NCI-H2171 (cell line): ENCODE measurements at regions not wholly inside any gene's neighbourhood (a gene's known extent, or its start where the extent isn't known, plus 50 kb on each side); places are given as distances from the start of the nearest gene placed in this dataset.

Experiments
- DNase-seq: peaks from one replicate; lab custom pipeline; 2025; lab: John Stamatoyannopoulos, UW

DNA sequence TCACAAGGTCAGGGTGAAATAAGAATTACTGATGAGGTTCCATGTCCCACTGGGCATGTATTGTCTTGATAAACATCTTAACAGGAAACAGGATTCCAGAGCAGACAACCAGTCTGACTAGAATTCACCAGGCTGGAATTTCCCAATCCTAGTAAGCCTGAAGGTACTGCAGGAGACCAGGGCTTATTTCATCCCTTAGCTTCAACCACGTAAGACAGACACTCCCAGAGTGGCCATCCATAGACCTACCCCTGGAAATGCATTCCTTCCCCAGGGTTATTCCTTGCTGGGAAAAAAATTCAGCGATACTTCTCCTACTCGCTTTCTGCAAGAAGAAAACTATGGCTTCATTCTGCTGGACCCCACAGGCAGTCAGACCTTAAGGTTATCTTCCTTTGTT is 785.4 kb downstream of the NR2F1-AS1 start:
- DNase-seq, result no peak

DNA sequence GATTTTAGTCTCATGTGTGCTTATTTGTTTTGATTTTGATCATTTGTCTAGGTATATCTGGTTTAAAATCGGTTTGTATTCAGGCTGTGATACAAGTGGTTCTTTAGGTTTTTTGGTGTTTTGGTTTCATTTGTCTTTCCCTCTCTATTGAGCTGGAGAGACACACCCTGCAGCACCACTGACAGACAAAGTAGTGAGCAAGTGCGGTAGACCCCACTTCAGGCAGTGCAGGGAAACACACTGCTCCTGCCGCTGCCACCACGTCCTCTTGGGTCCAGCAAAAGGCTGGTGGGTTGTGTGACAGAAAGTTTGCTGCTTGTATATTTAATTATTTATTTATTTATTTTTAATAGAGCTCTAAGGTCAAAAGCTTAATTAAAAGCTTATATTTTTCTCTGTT is 801.0 kb downstream of the NR2F1-AS1 start:
- no peak for DNase-seq

DNA sequence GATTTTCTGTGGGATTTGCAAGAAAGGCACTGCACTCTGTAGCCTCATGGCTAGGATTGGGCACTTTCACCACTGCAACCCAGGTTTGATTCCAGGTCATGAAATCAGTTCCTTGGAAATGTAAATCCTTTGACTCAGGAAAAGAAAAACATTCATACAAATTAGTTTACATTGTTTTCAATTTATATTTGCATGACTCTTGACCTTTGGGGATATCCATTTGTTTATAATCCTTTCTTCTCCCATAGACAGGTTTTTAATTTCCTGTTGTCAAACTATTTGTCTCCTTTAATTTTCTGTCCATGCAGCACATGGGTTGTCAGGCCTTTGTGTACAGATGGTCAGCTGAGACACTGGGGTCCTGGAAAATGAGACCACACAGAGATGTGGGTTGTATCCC is 801.5 kb downstream of the NR2F1-AS1 start:
- no peak for DNase-seq

DNA sequence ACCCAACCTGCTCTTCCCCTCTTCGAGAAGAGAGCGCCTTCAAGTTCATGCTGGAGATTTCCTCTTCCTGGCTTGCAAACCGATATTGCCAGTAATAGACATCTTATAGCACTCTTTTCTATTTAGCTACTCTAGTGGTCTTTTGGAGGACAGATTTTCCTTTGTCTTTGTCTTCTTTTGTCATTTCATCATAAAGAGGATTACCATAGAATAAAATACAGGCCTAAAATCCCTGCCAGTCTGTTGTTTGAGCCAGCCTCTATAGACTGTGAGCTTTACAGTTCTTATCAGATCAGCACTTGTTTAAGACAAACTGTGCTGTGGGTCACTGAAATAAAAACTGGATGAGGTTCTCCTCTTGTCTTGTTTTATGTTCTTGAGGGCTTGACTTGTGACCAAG is 802.8 kb downstream of the NR2F1-AS1 start:
- DNase-seq, result no peak

DNA sequence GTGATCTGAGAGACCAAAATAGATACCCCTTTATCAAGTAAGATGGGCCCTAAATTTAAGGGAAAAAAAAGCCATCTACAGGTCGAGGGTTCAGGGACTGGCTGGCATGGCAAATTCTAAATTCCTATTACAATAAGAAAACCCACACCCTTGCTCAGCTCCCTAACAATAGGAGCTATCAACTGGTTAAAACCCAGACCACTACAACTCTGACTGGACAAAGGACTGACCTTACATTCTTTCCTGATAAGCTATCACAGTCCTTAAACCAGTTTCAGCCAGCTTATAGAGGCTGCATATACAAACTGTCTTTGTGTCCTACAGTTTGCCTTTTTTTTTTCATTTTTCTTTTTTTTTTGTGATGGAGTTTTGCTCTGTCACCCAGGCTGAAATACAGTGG is 803.6 kb downstream of the NR2F1-AS1 start:
- DNase-seq, result no peak

DNA sequence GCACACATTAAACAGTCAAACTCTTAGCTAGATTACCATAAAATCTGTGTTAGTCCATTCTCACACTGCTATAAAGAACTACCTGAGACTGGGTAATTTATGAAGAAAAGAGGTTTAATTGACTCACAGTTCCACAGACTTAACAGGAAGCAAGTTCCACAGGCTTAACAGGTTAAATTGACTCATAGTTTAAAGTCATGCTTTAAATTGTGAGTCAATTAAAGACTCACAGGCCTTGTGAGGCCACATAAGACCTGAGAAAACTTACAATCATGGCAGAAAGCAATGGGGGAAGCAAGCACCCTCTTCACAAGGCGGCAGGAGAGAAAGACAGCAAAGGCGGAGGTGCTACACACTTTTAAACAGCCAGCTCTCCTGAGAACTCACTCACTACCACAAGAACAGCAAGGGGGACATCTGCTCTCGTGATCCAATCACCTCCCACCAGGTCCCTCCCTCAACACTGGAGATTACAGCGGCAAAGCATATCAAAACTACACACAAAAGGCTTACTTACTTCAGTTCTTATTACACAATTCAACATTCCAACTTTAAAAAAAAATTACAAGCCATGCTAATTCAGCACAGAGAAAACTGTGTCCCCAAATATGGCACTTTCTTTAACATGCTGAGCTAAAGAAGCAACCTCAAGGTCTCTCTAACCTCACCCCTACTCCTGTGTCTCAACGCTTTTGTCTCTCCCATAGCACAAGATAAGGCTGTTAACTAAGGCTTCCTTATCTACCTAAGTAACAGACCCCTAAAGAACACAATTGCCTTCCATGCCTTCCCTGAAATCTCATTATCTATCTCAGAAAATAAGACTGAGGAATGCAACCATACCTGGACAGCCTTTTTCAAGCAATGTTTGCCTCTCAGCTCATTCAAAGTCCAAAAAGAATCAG is 805.1 kb downstream of the NR2F1-AS1 start:
- DNase-seq, result no peak

DNA sequence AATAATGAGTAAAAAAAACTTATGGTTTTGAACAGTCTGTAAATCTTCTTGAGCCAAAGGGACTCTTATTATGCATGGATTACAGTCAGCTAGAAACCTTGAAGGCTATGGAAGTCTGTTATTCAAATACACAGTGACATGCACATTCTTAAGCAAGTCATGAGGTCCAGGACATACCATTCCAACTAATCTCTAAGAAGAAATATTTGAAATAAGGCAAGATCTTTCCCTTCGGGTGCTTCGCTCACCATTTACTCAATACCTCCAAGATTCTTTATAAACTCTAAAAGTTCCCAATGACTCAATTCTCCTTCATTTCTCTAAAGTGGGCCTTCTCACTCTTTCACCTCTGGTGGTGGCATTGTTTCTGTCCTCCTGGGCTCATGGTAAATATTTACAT is 811.0 kb downstream of the NR2F1-AS1 start:
- no peak for DNase-seq

DNA sequence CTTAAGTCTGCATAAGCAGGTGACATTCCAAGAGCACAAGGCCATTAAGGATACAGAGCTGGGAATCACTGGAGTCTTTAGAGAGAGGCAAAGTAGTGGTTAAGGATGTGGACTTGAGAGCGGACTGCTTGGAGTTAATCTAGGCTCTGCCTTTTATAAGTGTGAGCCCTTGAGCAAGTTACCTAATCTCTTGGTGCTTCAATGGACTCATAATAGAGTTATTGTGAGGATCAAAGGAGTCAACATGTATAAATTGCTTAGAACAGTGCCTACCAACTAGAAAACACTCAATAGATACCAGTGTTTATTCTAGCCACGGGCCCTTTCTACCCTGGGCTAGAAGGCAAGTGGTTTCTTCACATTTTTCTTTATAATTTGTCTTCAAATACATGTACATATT is 819.4 kb downstream of the NR2F1-AS1 start:
- no peak for DNase-seq

DNA sequence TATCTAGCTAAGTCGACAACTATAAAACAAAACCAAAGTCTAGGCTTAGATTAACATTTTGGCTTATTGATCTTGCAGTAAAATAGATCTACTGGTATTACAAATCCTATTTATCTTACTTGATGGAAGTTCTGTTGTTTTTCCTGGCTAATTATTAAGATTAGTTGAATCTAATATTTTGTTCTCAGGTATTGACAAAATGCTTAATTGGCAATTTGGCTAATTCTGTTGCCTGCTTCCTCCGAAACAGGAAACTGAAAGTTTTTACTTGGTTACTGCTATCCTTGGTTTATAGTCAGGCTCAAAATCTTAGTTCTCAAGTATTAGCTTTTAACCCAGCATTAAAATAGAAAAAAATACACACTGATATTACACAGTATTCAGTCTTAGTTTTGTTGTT is 820.5 kb downstream of the NR2F1-AS1 start:
- DNase-seq, result no peak

DNA sequence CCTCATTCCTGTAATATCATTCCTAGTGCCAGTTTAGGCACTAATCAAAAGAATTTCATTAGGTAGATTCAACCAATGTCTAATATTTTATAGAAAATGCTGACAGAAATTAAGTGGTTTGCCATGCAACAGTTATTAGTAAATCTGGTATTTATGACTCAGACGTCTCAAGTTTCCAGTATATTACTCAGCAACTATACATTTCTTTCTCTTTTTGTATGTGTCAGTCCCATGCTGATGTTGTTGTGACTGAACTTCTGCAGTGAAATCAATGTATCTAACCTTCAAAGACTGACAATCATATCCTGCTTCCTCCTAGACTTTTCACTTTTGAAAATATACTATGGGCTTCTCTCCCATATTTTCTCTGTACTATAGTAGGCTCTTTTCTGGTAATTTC is 822.5 kb downstream of the NR2F1-AS1 start:
- no peak for DNase-seq

DNA sequence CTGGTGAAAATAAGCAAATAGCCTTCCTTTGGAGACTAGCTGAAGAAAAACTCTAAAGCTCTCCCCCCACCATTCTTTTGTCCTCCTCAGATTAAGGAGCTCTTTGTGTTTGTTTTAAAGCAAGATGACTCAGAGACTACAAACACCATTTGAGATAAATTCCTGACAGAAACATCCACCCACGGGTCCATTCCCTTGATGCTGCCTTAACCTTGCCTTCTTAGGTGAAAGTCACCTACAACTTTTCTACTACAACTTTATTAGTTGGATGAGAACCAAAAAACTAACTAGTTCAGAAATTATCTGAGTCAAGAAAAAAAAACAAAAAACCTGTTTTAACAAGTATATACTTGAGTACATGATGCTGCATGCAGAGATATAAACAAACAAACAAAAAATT is 831.1 kb downstream of the NR2F1-AS1 start:
- no peak for DNase-seq

DNA sequence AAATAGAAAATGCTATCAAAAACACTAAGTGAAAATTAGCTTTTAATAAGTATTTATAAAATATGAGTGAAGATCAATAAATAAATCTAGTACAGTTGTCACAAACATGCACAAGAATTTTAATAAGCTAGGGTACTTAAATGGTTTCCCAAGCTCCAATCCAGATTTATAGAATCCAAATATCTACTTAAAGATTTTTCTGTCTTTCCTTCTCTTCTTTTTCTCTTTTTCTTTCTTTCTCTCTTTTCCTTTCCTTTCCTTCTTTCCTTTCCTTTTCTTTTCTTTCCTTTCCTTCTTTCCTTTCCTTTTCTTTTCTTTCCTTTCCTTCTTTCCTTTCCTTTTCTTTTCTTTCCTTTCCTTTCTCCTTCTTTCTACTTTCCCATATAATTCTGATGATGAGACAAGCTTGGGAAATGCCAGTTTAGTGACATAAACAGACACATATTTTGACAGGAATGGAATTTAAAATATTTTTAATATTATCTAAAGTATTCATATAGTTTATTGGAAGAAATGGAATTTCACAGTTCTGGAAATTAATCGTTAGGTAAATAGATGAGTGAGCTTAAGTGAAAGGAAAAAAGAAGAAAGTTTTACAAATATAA is 832.8 kb downstream of the NR2F1-AS1 start:
- no peak for DNase-seq

DNA sequence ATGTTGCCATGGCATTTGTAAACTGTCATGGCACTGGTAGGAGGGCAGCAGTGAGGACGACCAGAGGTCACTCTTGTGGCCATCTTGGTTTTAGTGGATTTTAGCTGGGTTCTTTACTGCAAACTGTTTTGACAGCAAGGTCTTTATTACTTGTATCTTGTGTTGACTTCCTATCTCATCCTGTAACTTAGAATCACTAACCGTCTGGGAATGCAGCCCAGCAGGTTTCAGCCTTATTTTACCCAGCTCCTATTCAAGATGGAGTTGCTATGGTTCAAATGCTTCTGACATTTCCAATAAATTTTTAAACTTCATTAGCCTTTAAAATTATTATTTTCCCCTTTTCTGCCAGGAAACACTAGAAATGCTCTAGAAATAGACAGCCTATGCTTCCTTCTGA is 839.1 kb downstream of the NR2F1-AS1 start:
- DNase-seq, result no peak

DNA sequence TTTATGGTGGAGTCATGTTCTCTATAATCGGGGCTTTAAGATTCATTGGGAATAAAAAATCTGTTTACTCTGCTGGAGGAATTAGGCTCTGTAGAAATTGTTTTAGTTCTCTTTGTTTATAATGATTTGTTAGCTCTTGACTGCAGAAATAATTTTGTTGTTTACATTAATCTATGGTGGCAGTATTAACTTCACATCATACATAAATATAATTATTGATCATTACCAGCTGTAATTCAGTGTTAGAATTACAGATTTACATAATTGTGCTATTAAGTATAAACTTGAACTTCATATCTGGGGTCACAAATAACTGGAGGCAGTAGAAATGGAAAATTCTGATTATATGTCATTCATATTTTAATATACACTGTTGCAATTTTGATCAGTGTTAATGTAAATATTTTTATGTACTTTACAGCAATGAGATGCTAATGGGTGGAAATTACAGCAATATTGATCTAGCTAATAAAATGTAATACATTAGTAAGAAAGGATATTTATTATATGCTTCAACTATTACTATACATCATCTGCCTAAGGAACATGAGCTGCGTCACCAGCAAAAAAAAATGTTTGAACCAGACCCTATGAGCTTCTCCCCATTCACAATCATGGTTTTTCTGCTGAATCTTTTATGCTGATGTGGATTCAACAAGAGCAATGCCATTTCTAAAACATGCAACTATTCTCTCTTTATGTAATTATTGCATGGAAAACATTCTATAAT is 846.6 kb downstream of the NR2F1-AS1 start:
- DNase-seq, result no peak

DNA sequence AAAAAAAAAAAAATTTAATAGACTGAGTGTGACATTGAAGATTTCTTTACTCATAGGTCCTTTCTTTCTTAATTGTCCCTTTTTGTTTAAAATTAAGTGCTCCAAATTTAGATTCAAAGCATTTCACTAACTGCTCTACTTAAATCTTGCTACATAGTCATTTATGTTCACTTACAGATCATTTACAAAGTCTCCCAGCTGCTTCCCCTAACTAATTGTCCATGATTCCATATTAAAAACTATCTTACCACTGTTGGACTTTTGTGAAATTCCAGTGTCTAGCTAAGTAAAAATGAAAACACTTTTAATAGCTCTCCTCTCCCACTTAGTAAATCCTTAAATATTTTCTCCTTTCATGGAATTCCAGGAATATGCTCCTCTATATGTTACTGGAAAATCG is 850.5 kb downstream of the NR2F1-AS1 start:
- DNase-seq, result no peak

DNA sequence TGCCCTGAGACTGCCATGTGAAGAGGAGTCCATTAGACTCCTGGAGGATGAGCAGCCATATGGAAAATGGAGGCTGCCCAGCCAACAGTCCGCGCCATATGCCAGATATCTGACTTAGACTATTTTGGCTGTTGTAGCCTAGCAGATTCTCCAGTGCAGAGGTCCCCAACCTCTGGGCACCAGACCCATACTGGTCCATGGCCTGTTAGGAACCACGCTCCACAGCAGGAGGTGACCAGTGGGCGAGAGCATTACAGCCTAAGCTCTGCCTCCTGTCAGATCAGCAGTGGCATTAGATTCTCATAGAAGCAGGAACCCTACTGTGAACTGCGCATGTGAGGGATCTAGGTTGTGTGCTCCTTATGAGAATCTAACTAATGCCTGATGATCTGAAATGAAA is 851.9 kb downstream of the NR2F1-AS1 start:
- no peak for DNase-seq

DNA sequence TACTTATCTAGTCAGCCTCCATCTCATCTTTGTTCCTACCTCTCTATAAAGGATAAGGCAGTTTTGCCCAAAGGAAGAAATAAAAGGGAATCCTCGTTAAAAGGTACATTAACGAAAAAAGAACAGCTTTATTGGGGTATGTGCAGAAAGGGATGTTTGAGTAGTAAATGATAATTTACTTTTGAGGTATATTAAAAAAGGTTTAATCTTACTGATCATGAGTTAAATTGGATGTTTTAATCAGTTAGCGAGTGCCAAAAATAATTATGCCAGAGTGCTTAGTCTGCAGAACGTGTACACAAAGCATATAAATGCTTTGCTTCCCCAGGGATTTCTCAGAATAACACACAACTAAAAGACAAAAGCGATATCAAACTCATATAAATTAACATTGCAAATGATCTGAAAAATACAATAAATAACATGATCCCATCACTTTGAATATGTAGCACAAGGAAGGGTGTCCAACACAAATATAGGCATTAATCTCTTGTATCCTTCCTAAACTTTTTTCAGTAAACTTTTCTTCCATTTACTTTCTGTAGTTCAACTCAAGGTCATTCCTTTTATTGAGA is 865.0 kb downstream of the NR2F1-AS1 start:
- no peak for DNase-seq

DNA sequence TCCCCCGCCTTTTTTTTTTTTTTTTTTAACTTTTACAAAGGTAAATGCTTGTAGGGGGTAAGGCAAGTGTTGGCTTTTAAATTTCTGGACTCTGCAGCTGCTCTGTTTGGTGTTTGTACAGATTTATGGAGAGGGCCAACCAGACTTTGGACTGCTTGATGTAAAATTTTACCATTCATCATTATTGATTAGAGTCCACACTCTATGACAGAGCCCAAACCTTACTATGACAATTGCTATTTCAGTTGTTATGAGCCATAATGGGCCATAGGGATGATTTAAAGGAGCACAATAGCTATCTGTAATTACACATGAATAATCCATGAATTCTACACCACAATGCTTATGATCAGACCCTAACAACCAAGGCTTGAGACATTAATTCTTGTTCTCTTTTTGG is 867.2 kb downstream of the NR2F1-AS1 start:
- no peak for DNase-seq

DNA sequence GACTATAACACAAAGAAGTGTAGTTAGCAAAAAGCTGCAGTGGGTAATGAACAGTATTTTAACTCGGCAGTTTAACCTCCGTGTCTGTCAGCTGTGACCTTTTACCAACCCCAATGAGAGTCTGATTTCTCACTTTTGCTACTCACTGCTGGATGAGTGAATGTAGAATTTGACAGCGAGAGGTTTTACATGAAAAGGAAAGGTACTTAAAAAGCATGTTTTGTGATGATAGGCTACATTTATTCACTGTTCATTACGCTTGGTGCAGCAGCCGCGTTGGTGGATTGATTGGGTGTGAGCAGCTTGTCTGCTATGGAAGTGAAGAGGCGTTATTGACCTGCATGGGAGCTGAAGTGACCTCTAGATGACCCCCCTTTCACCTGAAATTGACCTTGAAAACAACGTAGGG is 867.7 kb downstream of the NR2F1-AS1 start:
- DNase-seq, result no peak

DNA sequence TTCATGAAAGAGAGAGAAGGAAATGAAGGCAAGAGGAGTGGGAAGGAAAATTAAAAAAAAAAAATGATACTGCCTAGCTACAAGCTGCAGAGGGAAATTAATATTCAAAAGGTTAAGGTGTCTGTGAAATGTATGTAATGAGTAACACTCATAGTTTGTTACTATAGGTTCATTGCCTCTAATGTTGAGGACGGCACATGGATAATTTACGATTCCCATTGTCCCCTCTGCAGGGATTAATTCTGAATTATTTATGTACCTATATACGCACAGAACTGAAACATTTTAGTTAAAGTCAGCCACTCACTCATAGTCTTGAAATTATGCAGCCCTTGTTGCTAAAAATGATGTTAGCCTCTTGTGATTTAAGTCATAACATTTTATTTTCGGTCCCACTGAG is 869.1 kb downstream of the NR2F1-AS1 start:
- no peak for DNase-seq

DNA sequence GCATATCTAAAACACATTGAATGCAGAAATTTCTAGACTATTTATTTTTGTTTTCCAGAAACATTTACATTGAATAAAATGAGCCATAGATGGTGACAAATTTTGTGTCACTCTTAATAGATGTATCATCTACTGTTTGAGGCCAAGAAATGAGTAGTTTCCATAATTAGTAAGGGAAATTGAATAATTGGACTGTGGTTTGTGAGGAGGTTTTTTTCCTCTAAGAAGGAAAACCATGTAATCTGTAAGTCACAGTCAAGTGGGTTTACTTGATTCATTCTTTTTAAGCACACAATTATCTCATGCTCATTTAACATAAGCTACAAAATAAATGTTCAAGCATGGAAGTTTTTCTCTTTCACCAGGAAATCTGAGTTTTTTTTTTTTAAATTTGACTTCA is 876.4 kb downstream of the NR2F1-AS1 start:
- no peak for DNase-seq

DNA sequence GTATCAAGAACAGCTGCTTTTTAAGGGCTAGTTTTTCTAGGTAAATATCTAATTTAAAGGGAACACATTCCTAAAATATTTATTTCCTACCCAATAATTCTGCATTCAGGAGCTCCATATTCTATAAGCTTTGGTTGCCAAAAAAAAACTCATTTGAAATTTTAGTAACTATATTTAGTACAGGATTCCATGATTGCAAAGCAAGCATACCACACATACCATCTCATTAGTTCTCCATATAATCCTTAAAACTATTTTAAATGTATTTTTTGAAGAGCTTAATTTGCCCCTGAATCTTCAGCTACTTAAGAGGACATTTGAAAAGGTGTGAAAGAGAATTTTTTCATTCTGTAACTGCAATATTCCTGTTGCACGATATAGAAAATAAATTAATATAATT is 877.0 kb downstream of the NR2F1-AS1 start:
- no peak for DNase-seq
